Esophagus muscularis mucosa (tissue), 4 donors: ENCODE measurements at regions not wholly inside any gene's neighbourhood (a gene's known extent, or its start where the extent isn't known, plus 50 kb on each side); places are given as distances from the start of the nearest gene placed in this dataset.

Experiments
- CTCF ChIP-seq, 3 experiments: fragments of 200-600 bp in 2 of 3; fragments of 450-650 bp in 1 of 3; sonication (generic) in 2 of 3; IDR thresholded peaks; one replicate each; pipeline ENCODE4 v1.5.1; 2017 to 2019; ENCODE audit warnings: antibody characterized with exemption in 3 of 3, mild to moderate bottlenecking in 2 of 3, moderate library complexity in 1 of 3
- EP300 ChIP-seq: sonication (generic); formaldehyde crosslinking; IDR thresholded peaks from one replicate; pipeline ENCODE4 v1.6.1; 2017; ENCODE audit warnings: antibody characterized with exemption
- POLR2A ChIP-seq: fragments of 450-650 bp; IDR thresholded peaks from one replicate; pipeline ENCODE4 v1.6.1; 2017; ENCODE audit warnings: antibody characterized with exemption, moderate library complexity, mild to moderate bottlenecking, low read depth

GRCh38 chr18:61699397-61700110 lies 193.3 kb downstream of the RNF152 start:
- TF ChIP-seq CTCF (IDR thresholded peaks at IDR 0.05) (no peak), POLR2A (no peak), EP300 (no peak)
